Testis (tissue), 2 donors: ENCODE measurements at regions not wholly inside any gene's neighbourhood (a gene's known extent, or its start where the extent isn't known, plus 50 kb on each side); places are given as distances from the start of the nearest gene placed in this dataset.
A peak's percentile ranks its signal among the peaks of the same experiment; 100 is the strongest.
"Not testable (repeated sequence)": the region's sequence is repeated elsewhere in the genome, so short reads cannot be mapped to it uniquely, and the experiment has no call there.

ENCODE experiments used
- DNase-seq: peaks from one replicate; pipeline ENCODE4 v3.0.0-alpha.2; 2019
- H3K27ac ChIP-seq, 2 donors: fragments of 200-600 bp; sonication (generic); one replicate each; pipeline ENCODE4 v1.5.1; 2019
- H3K27me3 ChIP-seq: fragments of 200-600 bp; sonication (generic); one replicate; pipeline ENCODE4 v1.5.1; 2019
- H3K36me3 ChIP-seq: fragments of 200-600 bp; sonication (generic); one replicate; pipeline ENCODE4 v1.5.1; 2017; ENCODE audit warnings: low read depth; ENCODE audit errors: missing control alignments
- H3K4me1 ChIP-seq: fragments of 200-600 bp; sonication (generic); one replicate; pipeline ENCODE4 v1.5.1; 2019
- H3K4me3 ChIP-seq, 2 donors: fragments of 200-600 bp; sonication (generic); one replicate each; pipeline ENCODE4 v1.5.1; 2017 to 2019
- H3K9me3 ChIP-seq: fragments of 200-600 bp; sonication (generic); one replicate; pipeline ENCODE4 v1.5.1; 2017
- CTCF ChIP-seq, 3 experiments: fragments of 450-650 bp in 2 of 3; fragments of 200-600 bp in 1 of 3; sonication (generic) in 1 of 3; IDR thresholded peaks; one replicate each; pipeline ENCODE4 v1.5.1; 2016 to 2019; ENCODE audit warnings: antibody characterized with exemption in 3 of 3, mild to moderate bottlenecking in 2 of 3, moderate library complexity in 1 of 3
- POLR2A ChIP-seq: fragments of 450-650 bp; IDR thresholded peaks from one replicate; pipeline ENCODE4 v1.6.1; 2017; ENCODE audit warnings: antibody characterized with exemption, mild to moderate bottlenecking, moderate library complexity
- WGBS, 2 donors: methylation state at CpG; one replicate each; pipeline ENCODE4 v1.1.5; 2018; 5-methylcytosine and 5-hydroxymethylcytosine counted together
- intact Hi-C: fragments of 100-400 bp; cut with DNase I; formaldehyde crosslinking; loops from one replicate; pipeline ENCODE4 v1.15.1; 2023; ENCODE audit warnings: low total_unique reads

- H3K27me3 ChIP-seq, result no peaks in the 10 kb centered on the region
- no peak overlapping the region for H3K4me3 ChIP-seq
- DNase-seq, result no peak
- no peak overlapping the region for H3K27ac ChIP-seq
- intact Hi-C loops, result no loop called here
- H3K4me1 ChIP-seq, result no peaks in the 10 kb centered on the region
- no peaks in the 10 kb centered on the region for H3K9me3 ChIP-seq
- H3K36me3 ChIP-seq, result no peaks in the 10 kb centered on the region
- WGBS, 2 donors, result 52 to 60% methylated on average over 3 of the region's 3 CpGs
- TF ChIP-seq CTCF (IDR thresholded peaks at IDR 0.05) (no peak), POLR2A (no peak)
These were observed 567.3 kb upstream of the ACTRT1 start for GRCh38 chrX:128619490-128619889.

- H3K9me3 ChIP-seq, result no peaks in the 10 kb centered on the region
- intact Hi-C loops, result no loop called here
- 79 to 94% methylated on average over 1 of the region's 1 CpG for WGBS, 2 donors
- no peak overlapping the region for H3K27ac ChIP-seq
- no peaks in the 10 kb centered on the region for H3K4me1 ChIP-seq
- TF ChIP-seq POLR2A, result no peak
- no peaks in the 10 kb centered on the region for H3K27me3 ChIP-seq
- no peak overlapping the region for H3K4me3 ChIP-seq
- no peak for DNase-seq
- no peaks in the 10 kb centered on the region for H3K36me3 ChIP-seq
These were observed 564.7 kb upstream of the ACTRT1 start for GRCh38 chrX:128616933-128617332.

GRCh38 chrX:128606817-128607216 is 554.6 kb upstream of the ACTRT1 start:
- intact Hi-C loops, H3K27me3 ChIP-seq, H3K36me3 ChIP-seq, H3K27ac ChIP-seq, H3K9me3 ChIP-seq, DNase-seq, H3K4me1 ChIP-seq: not testable (repeated sequence)
- 53% methylated on average over 3 of the region's 16 CpGs; no CpG with 5 or more reads in 1 of the 2 donors for WGBS, 2 donors
- H3K4me3 ChIP-seq, result peak overlapping the region in 1 of 2 donors; percentile 31

GRCh38 chrX:128606357-128606756 is 554.2 kb upstream of the ACTRT1 start:
- H3K9me3 ChIP-seq, H3K27ac ChIP-seq, intact Hi-C loops, H3K36me3 ChIP-seq, H3K4me1 ChIP-seq, H3K27me3 ChIP-seq, DNase-seq: not testable (repeated sequence)
- H3K4me3 ChIP-seq, result peak overlapping the region in 1 of 2 donors; percentile 31
- WGBS, 2 donors, result 57 to 95% methylated on average over 1 to 13 of the region's 31 CpGs

GRCh38 chrX:128601706-128602105 is 549.5 kb upstream of the ACTRT1 start:
- Histone ChIP-seq H3K27me3 (no peaks in the 10 kb centered on the region), H3K4me1 (no peaks in the 10 kb centered on the region), H3K4me3 (no peak overlapping the region), H3K27ac (no peak overlapping the region), H3K9me3 (no peaks in the 10 kb centered on the region), H3K36me3 (no peaks in the 10 kb centered on the region)
- DNase-seq, result no peak
- WGBS, 2 donors, result 48 to 100% methylated on average over 2 of the region's 2 CpGs
- TF ChIP-seq POLR2A (no peak), CTCF (IDR thresholded peaks at IDR 0.05) (no peak)
- intact Hi-C loops, result no loop called here

- no peak overlapping the region for H3K4me3 ChIP-seq
- no peaks in the 10 kb centered on the region for H3K27me3 ChIP-seq
- no peak for TF ChIP-seq CTCF (IDR thresholded peaks at IDR 0.05)
- TF ChIP-seq POLR2A, result no peak
- no peaks in the 10 kb centered on the region for H3K36me3 ChIP-seq
- 70 to 75% methylated on average over 1 of the region's 1 CpG for WGBS, 2 donors
- no peak for DNase-seq
- H3K4me1 ChIP-seq, result no peaks in the 10 kb centered on the region
- intact Hi-C loops, result no loop called here
- no peaks in the 10 kb centered on the region for H3K9me3 ChIP-seq
- no peak overlapping the region for H3K27ac ChIP-seq
These were observed 547.4 kb upstream of the ACTRT1 start for GRCh38 chrX:128599632-128600031.
